Uterus (tissue), 2 donors: ENCODE measurements at regions not wholly inside any gene's neighbourhood (a gene's known extent, or its start where the extent isn't known, plus 50 kb on each side); places are given as distances from the start of the nearest gene placed in this dataset.

Experiments used
- CTCF ChIP-seq, 4 experiments: fragments of 200-600 bp in 2 of 4; fragments of 450-650 bp in 2 of 4; sonication (generic) in 2 of 4; IDR thresholded peaks; one replicate each; pipeline ENCODE4 v1.5.1; 2016 to 2019; ENCODE audit warnings: antibody characterized with exemption in 4 of 4, mild to moderate bottlenecking in 2 of 4, moderate library complexity in 1 of 4
- POLR2A ChIP-seq, 2 donors: fragments of 450-650 bp; IDR thresholded peaks; one replicate each; pipeline ENCODE4 v1.6.1; 2016; ENCODE audit warnings: antibody characterized with exemption in 2 of 2, mild to moderate bottlenecking in 1 of 2, moderate library complexity in 1 of 2

GRCh38 chr14:83838226-83838625, 1691.7 kb upstream of the FLRT2 start:
- TF ChIP-seq CTCF (IDR thresholded peaks at IDR 0.05) (no peak), POLR2A (IDR thresholded peaks at IDR 0.05) (no peak)
